ENCODE measurements at regions not wholly inside any gene's neighbourhood (a gene's known extent, or its start where the extent isn't known, plus 50 kb on each side); places are given as distances from the start of the nearest gene placed in this dataset.
"Not testable (repeated sequence)": the region's sequence is repeated elsewhere in the genome, so short reads cannot be mapped to it uniquely, and the experiment has no call there.

- Histone ChIP-seq H3K4me3 (ENCODE audit: insufficient read depth, low read depth, low read length) (no peak overlapping the region), H3K36me3 (ENCODE audit: control insufficient read depth, insufficient read depth, low read length) (no peaks in the 10 kb centered on the region), H3K9me3 (ENCODE audit: control insufficient read depth, low read length) (no peaks in the 10 kb centered on the region), H3K27ac (ENCODE audit: insufficient read depth, low read depth, low read length, poor library complexity, severe bottlenecking) (no peak overlapping the region), H3K27me3 (ENCODE audit: control insufficient read depth, insufficient read depth, low read length, poor library complexity, severe bottlenecking) (no peaks in the 10 kb centered on the region), H3K4me1 (ENCODE audit: control insufficient read depth, insufficient read depth, low read length) (no peaks in the 10 kb centered on the region)
- WGBS, 2 experiments: 96 to 99% methylated on average over 4 of the region's 4 CpGs
Observed at GRCh38 chr2:194319222-194319992, 1337.6 kb upstream of the SLC39A10 start.

- no peaks in the 10 kb centered on the region for H3K36me3 ChIP-seq (ENCODE audit: control insufficient read depth, insufficient read depth, low read length)
- no peak overlapping the region for H3K4me3 ChIP-seq (ENCODE audit: insufficient read depth, low read depth, low read length)
- H3K9me3 ChIP-seq (ENCODE audit: control insufficient read depth, low read length): no peaks in the 10 kb centered on the region
- H3K27ac ChIP-seq (ENCODE audit: insufficient read depth, low read depth, low read length, poor library complexity, severe bottlenecking): no peak overlapping the region
- H3K27me3 ChIP-seq (ENCODE audit: control insufficient read depth, insufficient read depth, low read length, poor library complexity, severe bottlenecking): no peaks in the 10 kb centered on the region
- H3K4me1 ChIP-seq (ENCODE audit: control insufficient read depth, insufficient read depth, low read length): no peaks in the 10 kb centered on the region
- WGBS, 2 experiments: 100% methylated on average over 1 of the region's 3 CpGs
Observed at GRCh38 chr2:194314042-194314441, 1343.0 kb upstream of the SLC39A10 start.

- Histone ChIP-seq H3K4me1 (ENCODE audit: control insufficient read depth, insufficient read depth, low read length) (no peaks in the 10 kb centered on the region), H3K36me3 (ENCODE audit: control insufficient read depth, insufficient read depth, low read length) (no peaks in the 10 kb centered on the region)
Observed at GRCh38 chr2:194304191-194304590, 1352.8 kb upstream of the SLC39A10 start.

GRCh38 chr2:194301946-194302345 is 1355.1 kb upstream of the SLC39A10 start:
- H3K4me1 ChIP-seq (ENCODE audit: control insufficient read depth, insufficient read depth, low read length): no peaks in the 10 kb centered on the region
- no peaks in the 10 kb centered on the region for H3K9me3 ChIP-seq (ENCODE audit: control insufficient read depth, low read length)
- no peak overlapping the region for H3K27ac ChIP-seq (ENCODE audit: insufficient read depth, low read depth, low read length, poor library complexity, severe bottlenecking)
- no peak overlapping the region for H3K4me3 ChIP-seq (ENCODE audit: insufficient read depth, low read depth, low read length)
- H3K36me3 ChIP-seq (ENCODE audit: control insufficient read depth, insufficient read depth, low read length): no peaks in the 10 kb centered on the region
- no peaks in the 10 kb centered on the region for H3K27me3 ChIP-seq (ENCODE audit: control insufficient read depth, insufficient read depth, low read length, poor library complexity, severe bottlenecking)

More at GRCh38 chr2:194304191-194304590, 1352.8 kb upstream of the SLC39A10 start:
- Histone ChIP-seq H3K4me3 (ENCODE audit: insufficient read depth, low read depth, low read length) (no peak overlapping the region), H3K9me3 (ENCODE audit: control insufficient read depth, low read length) (no peaks in the 10 kb centered on the region), H3K27me3 (ENCODE audit: control insufficient read depth, insufficient read depth, low read length, poor library complexity, severe bottlenecking) (no peaks in the 10 kb centered on the region), H3K27ac (ENCODE audit: insufficient read depth, low read depth, low read length, poor library complexity, severe bottlenecking) (no peak overlapping the region)

GRCh38 chr2:194294156-194294555 is 1362.9 kb upstream of the SLC39A10 start:
- no CpG with 5 or more reads among the region's 1 CpG for WGBS, 2 experiments
- Histone ChIP-seq H3K36me3 (ENCODE audit: control insufficient read depth, insufficient read depth, low read length) (no peaks in the 10 kb centered on the region), H3K9me3 (ENCODE audit: control insufficient read depth, low read length) (no peaks in the 10 kb centered on the region), H3K27ac (ENCODE audit: insufficient read depth, low read depth, low read length, poor library complexity, severe bottlenecking) (no peak overlapping the region), H3K4me1 (ENCODE audit: control insufficient read depth, insufficient read depth, low read length) (no peaks in the 10 kb centered on the region), H3K4me3 (ENCODE audit: insufficient read depth, low read depth, low read length) (no peak overlapping the region), H3K27me3 (ENCODE audit: control insufficient read depth, insufficient read depth, low read length, poor library complexity, severe bottlenecking) (no peaks in the 10 kb centered on the region)

GRCh38 chr2:194291104-194291503 is 1365.9 kb upstream of the SLC39A10 start:
- no peak overlapping the region for H3K4me3 ChIP-seq (ENCODE audit: insufficient read depth, low read depth, low read length)
- H3K4me1 ChIP-seq (ENCODE audit: control insufficient read depth, insufficient read depth, low read length): no peaks in the 10 kb centered on the region
- H3K27ac ChIP-seq (ENCODE audit: insufficient read depth, low read depth, low read length, poor library complexity, severe bottlenecking): no peak overlapping the region
- H3K36me3 ChIP-seq (ENCODE audit: control insufficient read depth, insufficient read depth, low read length): no peaks in the 10 kb centered on the region
- H3K27me3 ChIP-seq (ENCODE audit: control insufficient read depth, insufficient read depth, low read length, poor library complexity, severe bottlenecking): no peaks in the 10 kb centered on the region
- WGBS, 2 experiments: 98 to 100% methylated on average over 2 to 3 of the region's 4 CpGs
- H3K9me3 ChIP-seq (ENCODE audit: control insufficient read depth, low read length): no peaks in the 10 kb centered on the region

- WGBS, 2 experiments: 82 to 90% methylated on average over 4 of the region's 4 CpGs
- Histone ChIP-seq H3K27me3 (ENCODE audit: control insufficient read depth, insufficient read depth, low read length, poor library complexity, severe bottlenecking) (no peaks in the 10 kb centered on the region), H3K4me1 (ENCODE audit: control insufficient read depth, insufficient read depth, low read length) (no peaks in the 10 kb centered on the region), H3K4me3 (ENCODE audit: insufficient read depth, low read depth, low read length) (no peak overlapping the region), H3K27ac (ENCODE audit: insufficient read depth, low read depth, low read length, poor library complexity, severe bottlenecking) (no peak overlapping the region), H3K36me3 (ENCODE audit: control insufficient read depth, insufficient read depth, low read length) (no peaks in the 10 kb centered on the region), H3K9me3 (ENCODE audit: control insufficient read depth, low read length) (no peaks in the 10 kb centered on the region)
Observed at GRCh38 chr2:194289712-194290346, 1367.2 kb upstream of the SLC39A10 start.

- not testable (repeated sequence) for H3K9me3 ChIP-seq (ENCODE audit: control insufficient read depth, low read length); H3K27me3 ChIP-seq (ENCODE audit: control insufficient read depth, insufficient read depth, low read length, poor library complexity, severe bottlenecking); H3K4me1 ChIP-seq (ENCODE audit: control insufficient read depth, insufficient read depth, low read length); H3K36me3 ChIP-seq (ENCODE audit: control insufficient read depth, insufficient read depth, low read length); H3K27ac ChIP-seq (ENCODE audit: insufficient read depth, low read depth, low read length, poor library complexity, severe bottlenecking); H3K4me3 ChIP-seq (ENCODE audit: insufficient read depth, low read depth, low read length)
- WGBS, 2 experiments: 89 to 94% methylated on average over 6 to 9 of the region's 9 CpGs
Observed at GRCh38 chr2:194276667-194277066, 1380.4 kb upstream of the SLC39A10 start.

- H3K9me3 ChIP-seq (ENCODE audit: control insufficient read depth, low read length): no peaks in the 10 kb centered on the region
- H3K27me3 ChIP-seq (ENCODE audit: control insufficient read depth, insufficient read depth, low read length, poor library complexity, severe bottlenecking): no peaks in the 10 kb centered on the region
- 97 to 100% methylated on average over 2 of the region's 2 CpGs for WGBS, 2 experiments
Observed at GRCh38 chr2:194271293-194271961, 1385.6 kb upstream of the SLC39A10 start.

GRCh38 chr2:194270648-194271047 is 1386.4 kb upstream of the SLC39A10 start:
- H3K27ac ChIP-seq (ENCODE audit: insufficient read depth, low read depth, low read length, poor library complexity, severe bottlenecking): no peak overlapping the region

More at GRCh38 chr2:194271293-194271961, 1385.6 kb upstream of the SLC39A10 start:
- Histone ChIP-seq H3K4me3 (ENCODE audit: insufficient read depth, low read depth, low read length) (no peak overlapping the region), H3K36me3 (ENCODE audit: control insufficient read depth, insufficient read depth, low read length) (no peaks in the 10 kb centered on the region), H3K27ac (ENCODE audit: insufficient read depth, low read depth, low read length, poor library complexity, severe bottlenecking) (no peak overlapping the region), H3K4me1 (ENCODE audit: control insufficient read depth, insufficient read depth, low read length) (no peaks in the 10 kb centered on the region)

More at GRCh38 chr2:194270648-194271047, 1386.4 kb upstream of the SLC39A10 start:
- no peak overlapping the region for H3K4me3 ChIP-seq (ENCODE audit: insufficient read depth, low read depth, low read length)
- no peaks in the 10 kb centered on the region for H3K36me3 ChIP-seq (ENCODE audit: control insufficient read depth, insufficient read depth, low read length)
- H3K27me3 ChIP-seq (ENCODE audit: control insufficient read depth, insufficient read depth, low read length, poor library complexity, severe bottlenecking): no peaks in the 10 kb centered on the region
- no peaks in the 10 kb centered on the region for H3K4me1 ChIP-seq (ENCODE audit: control insufficient read depth, insufficient read depth, low read length)
- no peaks in the 10 kb centered on the region for H3K9me3 ChIP-seq (ENCODE audit: control insufficient read depth, low read length)
